ENCODE measurements at regions not wholly inside any gene's neighbourhood (a gene's known extent, or its start where the extent isn't known, plus 50 kb on each side); places are given as distances from the start of the nearest gene placed in this dataset.

DNA sequence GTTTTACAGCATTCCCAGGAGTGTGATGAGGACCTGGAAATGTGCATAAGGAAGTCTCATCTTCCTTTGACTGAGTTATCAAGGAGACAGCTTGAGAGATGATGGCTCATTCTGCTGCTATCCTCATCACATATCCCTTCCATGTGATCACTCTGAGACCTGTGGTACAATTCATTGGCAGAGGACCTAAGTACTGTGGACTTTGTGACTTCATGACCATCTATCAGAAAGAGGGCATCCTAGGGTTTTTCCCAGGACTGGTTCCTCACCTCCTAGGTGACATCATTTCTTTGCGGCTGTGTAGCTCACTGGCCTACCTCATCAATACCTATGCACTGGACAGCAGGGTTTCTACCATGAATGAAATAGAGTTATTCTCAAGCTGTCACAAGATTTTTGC is 172.1 kb upstream of the PLEKHG7 start:
- ATAC-seq (no peak), DNase-seq (no peak)
- no peaks in the 10 kb centered on the region for H4K20me1 ChIP-seq (ENCODE audit: low read length)
- H3K27me3 ChIP-seq (ENCODE audit: low read length) = no peaks in the 10 kb centered on the region
- no peaks in the 10 kb centered on the region for H3K9me3 ChIP-seq (ENCODE audit: low read length)
- ChIA-PET CTCF (no interaction called here), POLR2A (ENCODE audit: unreplicated experiment) (no interaction called here)
- H3F3A ChIP-seq (ENCODE audit: low read length, unreplicated experiment) = no peaks in the 10 kb centered on the region
- H3K4me3 ChIP-seq (ENCODE audit: low read length) = no peak overlapping the region
- no peaks in the 10 kb centered on the region for H3K79me2 ChIP-seq (ENCODE audit: low read length)
- H3K27ac ChIP-seq (ENCODE audit: low read length) = no peak overlapping the region
- BruUV-seq (replicated peaks) = no TSS peak
- no peak overlapping the region for H2AFZ ChIP-seq (ENCODE audit: low read length)
- no peaks in the 10 kb centered on the region for H3K9me2 ChIP-seq (replicated peaks; ENCODE audit: low read length)
- no peaks in the 10 kb centered on the region for H3K4me1 ChIP-seq (ENCODE audit: insufficient read depth, low read length)
- H3K9ac ChIP-seq (ENCODE audit: low read length) = no peak overlapping the region
- no peaks in the 10 kb centered on the region for H3K36me3 ChIP-seq (ENCODE audit: low read depth, low read length)
- intact Hi-C loops (cut with micrococcal nuclease) = no loop called here
- no peak overlapping the region for H3K4me2 ChIP-seq (ENCODE audit: low read length)
- TF ChIP-seq EZH2 (IDR thresholded peaks at IDR 0.05; ENCODE audit: low read length, unreplicated experiment) = no peak
- TF ChIP-seq EZH2phosphoT487 (IDR thresholded peaks at IDR 0.05; ENCODE audit: borderline replicate concordance, low read length) = no peak
- TF ChIP-seq, protein P1, sequence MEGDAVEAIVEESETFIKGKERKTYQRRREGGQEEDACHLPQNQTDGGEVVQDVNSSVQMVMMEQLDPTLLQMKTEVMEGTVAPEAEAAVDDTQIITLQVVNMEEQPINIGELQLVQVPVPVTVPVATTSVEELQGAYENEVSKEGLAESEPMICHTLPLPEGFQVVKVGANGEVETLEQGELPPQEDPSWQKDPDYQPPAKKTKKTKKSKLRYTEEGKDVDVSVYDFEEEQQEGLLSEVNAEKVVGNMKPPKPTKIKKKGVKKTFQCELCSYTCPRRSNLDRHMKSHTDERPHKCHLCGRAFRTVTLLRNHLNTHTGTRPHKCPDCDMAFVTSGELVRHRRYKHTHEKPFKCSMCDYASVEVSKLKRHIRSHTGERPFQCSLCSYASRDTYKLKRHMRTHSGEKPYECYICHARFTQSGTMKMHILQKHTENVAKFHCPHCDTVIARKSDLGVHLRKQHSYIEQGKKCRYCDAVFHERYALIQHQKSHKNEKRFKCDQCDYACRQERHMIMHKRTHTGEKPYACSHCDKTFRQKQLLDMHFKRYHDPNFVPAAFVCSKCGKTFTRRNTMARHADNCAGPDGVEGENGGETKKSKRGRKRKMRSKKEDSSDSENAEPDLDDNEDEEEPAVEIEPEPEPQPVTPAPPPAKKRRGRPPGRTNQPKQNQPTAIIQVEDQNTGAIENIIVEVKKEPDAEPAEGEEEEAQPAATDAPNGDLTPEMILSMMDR (conservative IDR thresholded peaks at IDR 0.05; ENCODE audit: low read depth, low read length) = no peak

DNA sequence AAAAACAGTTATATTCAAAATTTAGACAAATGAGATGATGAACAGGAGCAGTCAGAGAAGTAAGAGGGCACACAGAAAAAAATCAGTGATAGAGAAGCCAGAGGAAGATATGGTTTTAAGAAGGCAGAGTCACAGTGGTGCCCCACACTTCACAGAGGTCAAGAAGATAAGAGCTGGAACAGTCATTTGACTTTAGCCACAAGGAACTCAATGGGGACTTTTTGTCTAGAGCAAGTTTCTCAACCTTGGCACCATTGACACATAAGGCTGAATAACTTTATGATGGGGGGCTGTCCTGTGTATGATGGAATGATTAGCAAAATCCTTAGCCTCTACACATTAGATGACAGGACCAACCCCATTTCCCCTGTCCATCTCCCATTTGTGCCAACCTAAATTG is 172.8 kb upstream of the PLEKHG7 start:
- Histone ChIP-seq H3K27me3 (ENCODE audit: low read length) (no peaks in the 10 kb centered on the region), H3K4me3 (ENCODE audit: low read length) (no peak overlapping the region), H3K36me3 (ENCODE audit: low read depth, low read length) (no peaks in the 10 kb centered on the region), H2AFZ (ENCODE audit: low read length) (no peak overlapping the region), H3F3A (ENCODE audit: low read length, unreplicated experiment) (no peaks in the 10 kb centered on the region), H3K9me3 (ENCODE audit: low read length) (no peaks in the 10 kb centered on the region), H4K20me1 (ENCODE audit: low read length) (no peaks in the 10 kb centered on the region), H3K79me2 (ENCODE audit: low read length) (no peaks in the 10 kb centered on the region), H3K9ac (ENCODE audit: low read length) (no peak overlapping the region), H3K27ac (ENCODE audit: low read length) (no peak overlapping the region), H3K4me1 (ENCODE audit: insufficient read depth, low read length) (no peaks in the 10 kb centered on the region), H3K4me2 (ENCODE audit: low read length) (no peak overlapping the region), H3K9me2 (replicated peaks; ENCODE audit: low read length) (no peaks in the 10 kb centered on the region)
- CTCF ChIA-PET = no interaction called here
- DNase-seq = no peak
- TF ChIP-seq, protein P1 (conservative IDR thresholded peaks at IDR 0.05; ENCODE audit: low read depth, low read length) = no peak
- no peak for TF ChIP-seq EZH2phosphoT487 (IDR thresholded peaks at IDR 0.05; ENCODE audit: borderline replicate concordance, low read length)
- TF ChIP-seq EZH2 (IDR thresholded peaks at IDR 0.05; ENCODE audit: low read length, unreplicated experiment) = no peak
- BruUV-seq (replicated peaks) = no TSS peak
- intact Hi-C loops (cut with micrococcal nuclease) = no loop called here
- no peak for ATAC-seq
- POLR2A ChIA-PET (ENCODE audit: unreplicated experiment) = no interaction called here

DNA sequence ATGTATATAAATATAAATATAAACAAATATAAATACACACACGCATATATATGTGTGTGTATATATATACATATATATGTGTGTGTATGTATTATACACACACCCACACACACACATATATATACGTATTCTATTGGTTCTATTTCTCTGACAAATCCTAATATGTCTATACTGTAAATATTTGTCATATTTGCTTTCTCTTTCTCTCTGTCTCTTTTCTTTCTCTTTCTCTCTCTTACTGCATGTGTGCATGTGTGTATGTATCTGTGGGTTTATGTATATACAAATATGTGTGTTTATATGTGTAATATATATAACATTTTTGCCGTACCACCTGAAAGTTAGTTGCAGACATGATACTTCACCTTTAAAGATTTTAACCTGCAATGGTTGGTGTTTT is 174.2 kb upstream of the PLEKHG7 start:
- intact Hi-C loops (cut with micrococcal nuclease) = no loop called here
- CTCF ChIA-PET = no interaction called here
- Histone ChIP-seq H3K9ac (ENCODE audit: low read length) (no peak overlapping the region), H3K79me2 (ENCODE audit: low read length) (no peaks in the 10 kb centered on the region), H3K36me3 (ENCODE audit: low read depth, low read length) (no peaks in the 10 kb centered on the region), H2AFZ (ENCODE audit: low read length) (no peak overlapping the region), H4K20me1 (ENCODE audit: low read length) (no peaks in the 10 kb centered on the region), H3K9me3 (ENCODE audit: low read length) (no peaks in the 10 kb centered on the region), H3K27ac (ENCODE audit: low read length) (no peak overlapping the region), H3K9me2 (replicated peaks; ENCODE audit: low read length) (no peaks in the 10 kb centered on the region), H3K27me3 (ENCODE audit: low read length) (no peaks in the 10 kb centered on the region), H3K4me3 (ENCODE audit: low read length) (no peak overlapping the region), H3F3A (ENCODE audit: low read length, unreplicated experiment) (no peaks in the 10 kb centered on the region), H3K4me1 (ENCODE audit: insufficient read depth, low read length) (no peaks in the 10 kb centered on the region), H3K4me2 (ENCODE audit: low read length) (no peak overlapping the region)
- TF ChIP-seq, protein P1 (conservative IDR thresholded peaks at IDR 0.05; ENCODE audit: low read depth, low read length) = no peak
- TF ChIP-seq EZH2phosphoT487 (IDR thresholded peaks at IDR 0.05; ENCODE audit: borderline replicate concordance, low read length) (no peak), EZH2 (IDR thresholded peaks at IDR 0.05; ENCODE audit: low read length, unreplicated experiment) (no peak)
- DNase-seq (no peak), ATAC-seq (no peak)
- POLR2A ChIA-PET (ENCODE audit: unreplicated experiment) = no interaction called here
- BruUV-seq (replicated peaks) = no TSS peak
